WTC11 (cell line): ENCODE measurements at regions not wholly inside any gene's neighbourhood (a gene's known extent, or its start where the extent isn't known, plus 50 kb on each side); places are given as distances from the start of the nearest gene placed in this dataset.

ENCODE experiments used
- ATF1 ChIP-seq: sonication (generic); formaldehyde crosslinking; IDR thresholded peaks from 2 replicates; pipeline ENCODE4 v1.8.1; 2023; ENCODE audit warnings: mild to moderate bottlenecking, moderate library complexity, missing genetic modification reagents
- ATF2 ChIP-seq: sonication (generic); formaldehyde crosslinking; IDR thresholded peaks from 2 replicates; pipeline ENCODE4 v1.8.1; 2022; ENCODE audit warnings: low read depth, missing genetic modification reagents, borderline replicate concordance
- CTCF ChIP-seq: fragments of 200-600 bp; IDR thresholded peaks from 2 replicates; pipeline ENCODE4 v1.8.0; 2022; ENCODE audit warnings: antibody characterized with exemption
- FOXK1 ChIP-seq: sonication (generic); formaldehyde crosslinking; IDR thresholded peaks from 2 replicates; pipeline ENCODE4 v1.8.0; 2022; ENCODE audit warnings: mild to moderate bottlenecking, moderate library complexity, missing genetic modification reagents
- FOXP4 ChIP-seq: sonication (generic); formaldehyde crosslinking; IDR thresholded peaks from 2 replicates; pipeline ENCODE4 v1.8.0; 2022; ENCODE audit warnings: mild to moderate bottlenecking, missing genetic modification reagents
- MXD4 ChIP-seq: fragments of 250-450 bp; sonication (Bioruptor Pico); IDR thresholded peaks from 2 replicates; pipeline ENCODE4 v1.8.0; 2021; ENCODE audit warnings: mild to moderate bottlenecking, moderate library complexity, borderline replicate concordance
- MYBL2 ChIP-seq: sonication (generic); formaldehyde crosslinking; IDR thresholded peaks from 2 replicates; pipeline ENCODE4 v1.8.1; 2023; ENCODE audit warnings: mild to moderate bottlenecking, moderate library complexity, missing genetic modification reagents
- NFE2L1 ChIP-seq: sonication (generic); formaldehyde crosslinking; IDR thresholded peaks from 2 replicates; pipeline ENCODE4 v1.8.1; 2023; ENCODE audit warnings: missing genetic modification reagents
- ZNF512 ChIP-seq: sonication (generic); formaldehyde crosslinking; IDR thresholded peaks from 2 replicates; pipeline ENCODE4 v1.8.1; 2022; ENCODE audit warnings: missing genetic modification reagents, borderline replicate concordance
- ZSCAN18 ChIP-seq: fragments of 250-450 bp; sonication (Bioruptor Pico); IDR thresholded peaks from 2 replicates; pipeline ENCODE4 v2.1.2; 2022; ENCODE audit warnings: mild to moderate bottlenecking, moderate library complexity

- no peak for TF ChIP-seq FOXP4 (CRISPR knock-in tag)
- TF ChIP-seq FOXK1 (CRISPR knock-in tag) = no peak
- TF ChIP-seq CTCF = no peak
- no peak for TF ChIP-seq ZNF512
- TF ChIP-seq ATF2 (CRISPR knock-in tag) = no peak
- no peak for TF ChIP-seq MXD4 (CRISPR knock-in tag)
- no peak for TF ChIP-seq MYBL2 (CRISPR knock-in tag)
- TF ChIP-seq ATF1 (CRISPR knock-in tag) = no peak
- TF ChIP-seq ZSCAN18 = no peak
- no peak for TF ChIP-seq NFE2L1 (CRISPR knock-in tag)
Observed at GRCh38 chr4:3660928-3661515, 105.2 kb upstream of the ADRA2C start.
